Brain microvascular endothelial cell (primary cell): ENCODE measurements at regions not wholly inside any gene's neighbourhood (a gene's known extent, or its start where the extent isn't known, plus 50 kb on each side); places are given as distances from the start of the nearest gene placed in this dataset.

Experiments used
- DNase-seq: peaks from one replicate; pipeline ENCODE4 v3.0.0-alpha.2; 2020
- H3K27ac ChIP-seq: fragments of 250-450 bp; sonication (Bioruptor Pico); 2 replicates; pipeline ENCODE4 v1.5.1; 2020; ENCODE audit warnings: mild to moderate bottlenecking, moderate library complexity
- H3K27me3 ChIP-seq: fragments of 250-450 bp; sonication (Bioruptor Pico); replicated peaks from 2 replicates; pipeline ENCODE4 v1.5.1; 2020; ENCODE audit warnings: mild to moderate bottlenecking
- H3K36me3 ChIP-seq: fragments of 250-450 bp; sonication (Bioruptor Pico); replicated peaks from 2 replicates; pipeline ENCODE4 v1.5.1; 2020; ENCODE audit warnings: mild to moderate bottlenecking
- H3K4me3 ChIP-seq: 2 replicates; pipeline ENCODE4 v1.5.1; 2011; ENCODE audit warnings: low read depth, mild to moderate bottlenecking, control low read depth, low read length, moderate library complexity
- CTCF ChIP-seq: IDR thresholded peaks from 2 replicates; pipeline ENCODE4 v1.5.1; 2011; ENCODE audit warnings: low read depth, mild to moderate bottlenecking, moderate library complexity, low read length, control low read depth, inconsistent platforms; ENCODE audit errors: missing control alignments
- in situ Hi-C: cut with HindIII; loops from 2 replicates; pipeline ENCODE4 v1.10.0; 2017; ENCODE audit warnings: low sequenced_read_pairs, low pct_ligation_motif_present

DNA sequence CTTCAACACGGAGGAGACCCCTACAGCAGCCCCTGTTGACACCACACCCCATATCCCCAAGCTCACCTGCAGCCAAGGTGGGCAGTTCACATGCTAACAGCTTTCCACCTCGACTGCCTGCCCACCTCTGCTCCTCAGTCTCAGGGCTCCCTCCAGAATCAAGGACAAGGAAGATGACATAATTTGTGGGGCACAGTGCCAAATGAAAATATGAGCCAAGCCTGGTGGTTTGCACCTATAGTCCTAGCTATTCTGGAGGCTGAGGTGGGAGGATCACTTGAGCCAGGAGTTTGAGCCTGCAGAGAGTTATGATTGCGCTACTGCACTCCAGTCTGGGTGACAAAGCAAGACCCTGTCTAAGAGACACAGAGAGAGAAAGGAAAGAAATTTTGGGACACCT lies 516.3 kb downstream of the BCOR start:
- H3K27ac ChIP-seq: no peak overlapping the region
- in situ Hi-C loops: no loop called here
- no peaks in the 10 kb centered on the region for H3K36me3 ChIP-seq
- no peaks in the 10 kb centered on the region for H3K27me3 ChIP-seq
- TF ChIP-seq CTCF: no peak
- DNase-seq: no peak
- H3K4me3 ChIP-seq: no peak overlapping the region

DNA sequence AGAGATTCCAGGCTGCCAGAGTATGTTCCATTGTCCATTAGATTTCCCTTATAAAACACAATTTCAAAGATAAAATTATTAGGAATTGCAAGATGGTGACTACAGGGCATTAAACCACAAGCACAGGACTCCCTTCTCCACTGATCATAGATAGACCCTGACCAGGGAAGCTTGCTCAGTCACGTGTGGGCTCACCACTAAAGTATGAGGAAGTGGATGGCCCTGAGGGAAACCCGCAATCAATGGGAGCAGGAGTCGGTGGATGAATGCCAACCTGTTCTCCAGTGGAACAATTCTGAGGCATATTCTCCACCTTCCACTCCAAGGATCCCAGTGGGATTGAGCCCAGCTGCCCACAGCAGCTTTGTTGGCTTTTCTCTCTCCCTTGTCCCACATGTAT lies 515.7 kb downstream of the BCOR start:
- Histone ChIP-seq H3K36me3 (no peaks in the 10 kb centered on the region), H3K27ac (no peak overlapping the region), H3K27me3 (no peaks in the 10 kb centered on the region), H3K4me3 (no peak overlapping the region)
- no peak for DNase-seq
- in situ Hi-C loops: no loop called here
- no peak for TF ChIP-seq CTCF

GRCh38 chrX:39582976-39583375 lies 514.8 kb downstream of the BCOR start:
- TF ChIP-seq CTCF: no peak

GRCh38 chrX:39585808-39586207 lies 511.9 kb downstream of the BCOR start:
- H3K27ac ChIP-seq: no peak overlapping the region
- H3K4me3 ChIP-seq: no peak overlapping the region
- no peaks in the 10 kb centered on the region for H3K27me3 ChIP-seq
- H3K36me3 ChIP-seq: no peaks in the 10 kb centered on the region
- TF ChIP-seq CTCF: no peak
- in situ Hi-C loops: no loop called here
- DNase-seq: no peak

More at GRCh38 chrX:39582976-39583375, 514.8 kb downstream of the BCOR start:
- no peak for DNase-seq
- no peak overlapping the region for H3K4me3 ChIP-seq
- in situ Hi-C loops: no loop called here
- H3K27me3 ChIP-seq: no peaks in the 10 kb centered on the region
- H3K27ac ChIP-seq: no peak overlapping the region
- H3K36me3 ChIP-seq: no peaks in the 10 kb centered on the region

DNA sequence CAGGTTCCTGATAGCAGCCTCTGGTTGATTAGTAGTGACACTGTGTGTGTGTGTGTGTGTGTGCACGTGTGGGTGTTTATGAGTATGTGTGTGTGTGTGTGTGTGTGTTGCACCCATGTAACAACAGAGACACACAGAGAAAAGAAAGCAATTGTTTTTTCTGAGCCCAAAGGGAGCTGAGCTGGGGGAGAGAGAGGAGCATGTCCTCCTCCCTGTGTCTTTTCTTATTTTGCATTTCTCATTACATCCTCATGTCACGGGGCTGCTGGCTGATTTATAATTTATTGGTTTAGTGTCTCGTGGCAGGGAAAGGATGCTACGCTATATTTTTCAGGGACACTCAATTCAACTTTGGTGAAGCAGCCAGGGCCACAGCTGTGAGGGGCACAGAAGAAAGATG lies 511.4 kb downstream of the BCOR start:
- in situ Hi-C loops: no loop called here
- Histone ChIP-seq H3K36me3 (no peaks in the 10 kb centered on the region), H3K27ac (no peak overlapping the region), H3K27me3 (no peaks in the 10 kb centered on the region), H3K4me3 (no peak overlapping the region)
- no peak for TF ChIP-seq CTCF
- no peak for DNase-seq

DNA sequence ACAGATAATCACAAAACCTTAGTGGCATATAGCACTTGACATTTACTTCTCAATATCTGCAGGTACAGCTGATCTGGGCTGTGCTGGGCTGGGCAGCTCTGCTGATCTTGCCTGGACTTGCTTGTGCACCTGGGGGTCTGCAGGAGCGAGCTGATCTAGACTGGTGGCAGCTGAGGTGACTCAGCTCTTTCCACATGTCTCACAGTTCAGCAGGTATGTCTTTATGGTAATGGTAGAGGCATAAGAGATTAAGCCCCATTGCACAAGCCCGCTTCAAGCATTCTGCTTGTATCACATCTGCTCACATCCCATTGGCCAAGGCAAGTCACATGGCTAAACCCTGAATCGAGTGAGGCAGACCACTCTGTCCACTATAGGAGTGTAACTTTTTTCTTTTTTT lies 506.7 kb downstream of the BCOR start:
- no peak overlapping the region for H3K4me3 ChIP-seq
- no peaks in the 10 kb centered on the region for H3K36me3 ChIP-seq
- H3K27me3 ChIP-seq: no peaks in the 10 kb centered on the region
- DNase-seq: no peak
- in situ Hi-C loops: no loop called here
- no peak for TF ChIP-seq CTCF
- no peak overlapping the region for H3K27ac ChIP-seq
